C4-2B (cell line): ENCODE measurements at regions not wholly inside any gene's neighbourhood (a gene's known extent, or its start where the extent isn't known, plus 50 kb on each side); places are given as distances from the start of the nearest gene placed in this dataset.

Experiments
- ZFX ChIP-seq: fragments of 450-650 bp; IDR thresholded peaks from 2 replicates; pipeline ENCODE4 v1.6.1; 2017
- TF ChIP-seq, protein P1 (sequence below): fragments of 450-650 bp; conservative IDR thresholded peaks from 2 replicates; pipeline ENCODE4 v1.5.1; 2017; ENCODE audit warnings: mild to moderate bottlenecking

DNA sequence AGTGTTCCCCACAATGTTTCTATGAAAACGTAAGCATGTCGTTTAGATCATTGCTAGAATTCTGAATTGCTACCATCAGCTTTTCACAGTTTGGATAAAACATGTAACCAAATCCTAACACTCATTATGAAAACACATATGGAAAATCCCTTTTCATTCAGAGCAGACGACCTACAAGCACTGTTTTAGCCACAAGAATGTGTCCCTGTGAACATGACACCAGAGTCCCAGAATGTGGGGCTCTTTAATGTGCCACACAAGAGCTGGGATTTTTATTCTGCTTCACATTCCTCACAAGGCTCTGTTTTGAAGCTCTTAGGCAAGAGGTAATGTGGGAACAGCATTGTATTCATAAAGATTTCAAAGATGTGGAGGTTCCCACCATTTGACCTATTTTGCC, 141.1 kb upstream of the CITED2 start:
- TF ChIP-seq, protein P1, sequence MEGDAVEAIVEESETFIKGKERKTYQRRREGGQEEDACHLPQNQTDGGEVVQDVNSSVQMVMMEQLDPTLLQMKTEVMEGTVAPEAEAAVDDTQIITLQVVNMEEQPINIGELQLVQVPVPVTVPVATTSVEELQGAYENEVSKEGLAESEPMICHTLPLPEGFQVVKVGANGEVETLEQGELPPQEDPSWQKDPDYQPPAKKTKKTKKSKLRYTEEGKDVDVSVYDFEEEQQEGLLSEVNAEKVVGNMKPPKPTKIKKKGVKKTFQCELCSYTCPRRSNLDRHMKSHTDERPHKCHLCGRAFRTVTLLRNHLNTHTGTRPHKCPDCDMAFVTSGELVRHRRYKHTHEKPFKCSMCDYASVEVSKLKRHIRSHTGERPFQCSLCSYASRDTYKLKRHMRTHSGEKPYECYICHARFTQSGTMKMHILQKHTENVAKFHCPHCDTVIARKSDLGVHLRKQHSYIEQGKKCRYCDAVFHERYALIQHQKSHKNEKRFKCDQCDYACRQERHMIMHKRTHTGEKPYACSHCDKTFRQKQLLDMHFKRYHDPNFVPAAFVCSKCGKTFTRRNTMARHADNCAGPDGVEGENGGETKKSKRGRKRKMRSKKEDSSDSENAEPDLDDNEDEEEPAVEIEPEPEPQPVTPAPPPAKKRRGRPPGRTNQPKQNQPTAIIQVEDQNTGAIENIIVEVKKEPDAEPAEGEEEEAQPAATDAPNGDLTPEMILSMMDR = no peak
- TF ChIP-seq ZFX = no peak
